Bronchial epithelial cell (primary cell): ENCODE measurements at regions not wholly inside any gene's neighbourhood (a gene's known extent, or its start where the extent isn't known, plus 50 kb on each side); places are given as distances from the start of the nearest gene placed in this dataset.

Source experiments
- DNase-seq: peaks from one replicate; pipeline ENCODE4 v3.0.0-alpha.2; 2010; ENCODE audit warnings: low read depth
- FAIRE-seq: peaks from 2 replicates; lab custom pipeline; 2011; peaks lifted over from hg19 to GRCh38; lab: Jason Lieb, UNC
- H3K27me3 ChIP-seq: 2 replicates; pipeline ENCODE4 v1.5.1; 2011; ENCODE audit warnings: low read length; ENCODE audit not compliant: control insufficient read depth, insufficient read depth
- H3K36me3 ChIP-seq: 2 replicates; pipeline ENCODE4 v1.5.1; 2011; ENCODE audit warnings: low read length; ENCODE audit not compliant: control insufficient read depth, insufficient read depth
- H3K4me3 ChIP-seq: 2 replicates; pipeline ENCODE4 v1.5.1; 2011; ENCODE audit warnings: mild to moderate bottlenecking, low read depth, low read length, control low read depth
- CTCF ChIP-seq: IDR thresholded peaks from 2 replicates; pipeline ENCODE4 v1.5.1; 2011; ENCODE audit warnings: mild to moderate bottlenecking, moderate library complexity, low read length, control low read depth, inconsistent platforms; ENCODE audit not compliant: insufficient read depth, severe bottlenecking

GRCh38 chr5:129853588-129853987 is 50.7 kb upstream of the CHSY3 start:
- H3K36me3 ChIP-seq, result no peaks in the 10 kb centered on the region
- no peak for TF ChIP-seq CTCF
- FAIRE-seq, result no peak
- no peaks in the 10 kb centered on the region for H3K27me3 ChIP-seq
- no peak for DNase-seq
- H3K4me3 ChIP-seq, result no peak overlapping the region
